ENCODE measurements at regions not wholly inside any gene's neighbourhood (a gene's known extent, or its start where the extent isn't known, plus 50 kb on each side); places are given as distances from the start of the nearest gene placed in this dataset.

DNA sequence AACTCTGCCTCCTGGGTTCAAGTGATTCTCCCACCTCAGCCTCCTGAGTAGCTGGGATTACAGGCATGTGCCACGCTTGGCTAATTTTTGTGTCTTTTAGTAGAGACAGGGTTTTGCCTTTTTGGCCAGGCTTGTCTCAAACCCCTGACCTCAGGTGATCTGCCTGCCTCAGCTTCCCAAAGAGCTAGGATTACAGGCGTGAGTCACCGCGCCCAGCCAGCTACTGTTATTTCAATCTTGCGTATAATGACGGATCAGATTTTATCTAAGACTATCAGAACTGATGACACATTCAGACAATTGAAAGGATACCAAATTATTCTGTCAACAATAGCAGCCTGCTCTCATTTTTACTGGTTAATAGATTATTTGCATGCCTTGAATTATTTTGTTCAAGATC, 612.2 kb downstream of the ZIC1 start:
- TF ChIP-seq, protein P1, sequence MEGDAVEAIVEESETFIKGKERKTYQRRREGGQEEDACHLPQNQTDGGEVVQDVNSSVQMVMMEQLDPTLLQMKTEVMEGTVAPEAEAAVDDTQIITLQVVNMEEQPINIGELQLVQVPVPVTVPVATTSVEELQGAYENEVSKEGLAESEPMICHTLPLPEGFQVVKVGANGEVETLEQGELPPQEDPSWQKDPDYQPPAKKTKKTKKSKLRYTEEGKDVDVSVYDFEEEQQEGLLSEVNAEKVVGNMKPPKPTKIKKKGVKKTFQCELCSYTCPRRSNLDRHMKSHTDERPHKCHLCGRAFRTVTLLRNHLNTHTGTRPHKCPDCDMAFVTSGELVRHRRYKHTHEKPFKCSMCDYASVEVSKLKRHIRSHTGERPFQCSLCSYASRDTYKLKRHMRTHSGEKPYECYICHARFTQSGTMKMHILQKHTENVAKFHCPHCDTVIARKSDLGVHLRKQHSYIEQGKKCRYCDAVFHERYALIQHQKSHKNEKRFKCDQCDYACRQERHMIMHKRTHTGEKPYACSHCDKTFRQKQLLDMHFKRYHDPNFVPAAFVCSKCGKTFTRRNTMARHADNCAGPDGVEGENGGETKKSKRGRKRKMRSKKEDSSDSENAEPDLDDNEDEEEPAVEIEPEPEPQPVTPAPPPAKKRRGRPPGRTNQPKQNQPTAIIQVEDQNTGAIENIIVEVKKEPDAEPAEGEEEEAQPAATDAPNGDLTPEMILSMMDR (IDR thresholded peaks at IDR 0.05), result no peak
- no peak for TF ChIP-seq POLR2A (IDR thresholded peaks at IDR 0.05)
- TF ChIP-seq EP300 (IDR thresholded peaks at IDR 0.05), result no peak
- TF ChIP-seq POLR2AphosphoS5 (IDR thresholded peaks at IDR 0.05), result no peak
